ENCODE measurements at regions not wholly inside any gene's neighbourhood (a gene's known extent, or its start where the extent isn't known, plus 50 kb on each side); places are given as distances from the start of the nearest gene placed in this dataset.

DNA sequence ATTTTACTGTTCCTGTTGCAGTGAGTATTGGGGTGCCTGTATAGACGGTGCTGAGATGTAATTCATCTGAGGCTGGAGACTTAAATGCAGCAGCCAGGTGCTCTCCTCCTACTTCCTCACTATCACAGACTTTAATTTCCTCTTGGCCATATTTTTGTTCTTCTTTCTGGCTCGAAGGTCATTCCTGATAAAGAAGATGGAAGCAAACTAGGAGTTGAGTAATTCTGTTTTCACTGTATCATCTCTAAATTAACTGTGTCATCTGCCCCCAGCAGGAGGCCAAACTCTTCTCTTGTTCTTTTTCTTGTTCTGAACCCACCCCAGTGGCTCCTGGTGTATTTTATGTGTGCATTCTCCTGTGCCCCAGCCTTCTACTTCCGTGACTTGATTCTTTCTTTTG is 141.7 kb upstream of the ARHGAP5 start:
- H3K9me3 Mint-ChIP-seq = no peaks in the 10 kb centered on the region
- H3K4me1 Mint-ChIP-seq = peaks cover 11% of the 10 kb centered on the region
- no peaks in the 10 kb centered on the region for H3K27me3 Mint-ChIP-seq
- intact Hi-C loops (cut with micrococcal nuclease) = loop anchor here (5.0 kb wide), 1 partner anchor 267 kb away; the partner anchor contains the start of genes RNU6-7 and RNU6-8
- H3K4me3 Mint-ChIP-seq = no peak overlapping the region
- H3K27ac Mint-ChIP-seq = no peak overlapping the region
- DNase-seq = no peak
- no peaks in the 10 kb centered on the region for H3K36me3 Mint-ChIP-seq (ENCODE audit: low read depth)

- DNase-seq = no peak
- Mint-ChIP-seq H3K36me3 (ENCODE audit: low read depth) (no peaks in the 10 kb centered on the region), H3K4me1 (peaks cover 11% of the 10 kb centered on the region), H3K27me3 (no peaks in the 10 kb centered on the region), H3K4me3 (no peak overlapping the region), H3K9me3 (no peaks in the 10 kb centered on the region), H3K27ac (no peak overlapping the region)
- intact Hi-C loops (cut with micrococcal nuclease) = loop anchor here (2.0 to 5.0 kb wide), 2 partner anchors 141 to 266 kb away; partner anchors contain the start of genes ARHGAP5, RNU6-7 and RNU6-8
Measured at GRCh38 chr14:31936115-31936514, 141.0 kb upstream of the ARHGAP5 start.

DNA sequence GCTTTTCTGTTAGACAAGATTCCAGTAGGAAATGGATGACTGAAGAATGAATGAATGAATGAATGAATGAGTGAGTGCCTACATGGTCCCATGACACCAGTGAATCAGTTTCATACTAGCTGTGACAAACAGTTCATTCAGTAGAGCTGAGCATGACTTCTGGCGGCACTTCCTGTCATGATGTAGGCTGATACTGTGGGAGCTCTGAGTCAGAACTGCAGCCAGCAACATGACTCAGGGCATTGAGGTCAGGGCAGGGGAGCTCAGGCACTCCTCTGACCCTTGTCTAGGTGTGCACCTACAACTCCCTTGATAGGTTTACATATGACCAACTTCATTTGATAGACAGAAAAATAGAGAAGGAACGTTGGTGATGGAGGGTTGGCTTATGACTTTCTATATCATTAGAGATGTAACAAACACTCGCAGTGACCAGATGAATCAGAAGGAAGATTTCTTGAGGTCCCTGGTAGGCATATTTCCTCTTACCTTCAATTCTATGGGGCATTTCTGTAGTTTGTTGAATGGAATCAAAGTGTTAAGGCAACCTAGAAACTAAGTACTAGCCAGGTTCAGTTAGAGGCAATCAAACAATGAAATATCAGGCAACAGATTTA is 139.3 kb upstream of the ARHGAP5 start:
- Mint-ChIP-seq H3K27me3 (peaks cover 4% of the 10 kb centered on the region), H3K27ac (peak overlapping the region; percentile 76), H3K4me3 (no peak overlapping the region), H3K9me3 (no peaks in the 10 kb centered on the region), H3K36me3 (ENCODE audit: low read depth) (no peaks in the 10 kb centered on the region), H3K4me1 (peaks cover 11% of the 10 kb centered on the region)
- DNase-seq = peak; percentile 88
- intact Hi-C loops (cut with micrococcal nuclease) = loop anchor here (2.0 to 5.0 kb wide), 2 partner anchors 139 to 264 kb away; partner anchors contain the start of genes ARHGAP5, RNU6-7 and RNU6-8

DNA sequence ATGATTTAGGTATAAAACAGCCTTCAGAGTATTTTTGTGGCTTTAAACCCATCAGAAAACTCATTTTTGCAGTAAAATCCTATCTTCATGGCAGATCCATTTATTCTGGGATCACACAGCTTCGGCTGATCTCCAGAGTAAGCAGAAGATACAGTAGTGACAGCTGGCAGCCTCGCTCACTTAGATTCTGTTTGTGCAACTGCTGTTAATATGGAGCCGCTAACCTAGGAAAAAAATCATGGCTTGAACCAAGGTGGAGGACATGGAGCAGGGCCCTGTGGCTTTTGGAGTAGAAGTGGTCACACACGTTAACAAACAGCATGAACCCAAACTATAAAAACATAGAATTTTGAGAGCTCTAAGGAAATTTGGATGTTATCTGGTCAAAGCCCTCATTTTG is 137.2 kb upstream of the ARHGAP5 start:
- Mint-ChIP-seq H3K9me3 (no peaks in the 10 kb centered on the region), H3K4me3 (no peak overlapping the region), H3K27ac (no peak overlapping the region), H3K36me3 (ENCODE audit: low read depth) (no peaks in the 10 kb centered on the region), H3K4me1 (peaks cover 22% of the 10 kb centered on the region), H3K27me3 (peaks cover 5% of the 10 kb centered on the region)
- no peak for DNase-seq
- intact Hi-C loops (cut with micrococcal nuclease) = loop anchor here (5.0 to 10.0 kb wide), 2 partner anchors 262 to 375 kb away; partner anchors contain the start of genes NUBPL, RNU6-7 and RNU6-8

DNA sequence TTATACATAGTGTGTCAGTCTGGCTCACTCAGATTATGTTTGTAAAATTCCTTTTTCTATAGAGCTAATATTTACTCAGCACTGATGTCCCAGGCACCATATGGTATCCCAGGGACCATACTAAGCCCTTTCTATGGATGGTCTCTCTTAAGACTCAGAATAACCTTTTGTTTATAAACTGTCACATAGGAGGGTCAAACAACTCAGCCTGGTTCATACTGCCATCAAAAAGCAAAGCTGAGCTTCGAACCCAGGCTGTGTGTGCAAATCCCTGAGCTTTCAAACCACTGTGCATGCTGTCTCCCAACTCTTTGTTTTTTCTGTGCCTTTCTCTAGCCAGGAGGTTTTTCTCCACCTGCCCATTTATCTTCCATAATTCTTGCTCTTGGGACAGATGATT is 135.6 kb upstream of the ARHGAP5 start:
- DNase-seq = no peak
- intact Hi-C loops (cut with micrococcal nuclease) = loop anchor here (10.0 kb wide), 1 partner anchor 377 kb away; the partner anchor contains the start of gene NUBPL
- H3K27me3 Mint-ChIP-seq = peaks cover 5% of the 10 kb centered on the region
- H3K4me3 Mint-ChIP-seq = no peak overlapping the region
- peaks cover 24% of the 10 kb centered on the region for H3K4me1 Mint-ChIP-seq
- no peaks in the 10 kb centered on the region for H3K36me3 Mint-ChIP-seq (ENCODE audit: low read depth)
- no peaks in the 10 kb centered on the region for H3K9me3 Mint-ChIP-seq
- H3K27ac Mint-ChIP-seq = no peak overlapping the region

GRCh38 chr14:31942166-31942841 is 134.8 kb upstream of the ARHGAP5 start:
- Mint-ChIP-seq H3K4me3 (no peak overlapping the region), H3K9me3 (no peaks in the 10 kb centered on the region), H3K4me1 (peaks cover 24% of the 10 kb centered on the region), H3K27ac (no peak overlapping the region), H3K36me3 (ENCODE audit: low read depth) (no peaks in the 10 kb centered on the region), H3K27me3 (peaks cover 5% of the 10 kb centered on the region)
- DNase-seq = no peak
- intact Hi-C loops (cut with micrococcal nuclease) = loop anchor here (10.0 kb wide), 1 partner anchor 378 kb away; the partner anchor contains the start of gene NUBPL

GRCh38 chr14:31943217-31943799 is 133.8 kb upstream of the ARHGAP5 start:
- Mint-ChIP-seq H3K9me3 (no peaks in the 10 kb centered on the region), H3K4me3 (no peak overlapping the region), H3K27ac (no peak overlapping the region), H3K4me1 (peaks cover 19% of the 10 kb centered on the region), H3K27me3 (peaks cover 6% of the 10 kb centered on the region), H3K36me3 (ENCODE audit: low read depth) (no peaks in the 10 kb centered on the region)
- DNase-seq = no peak
- intact Hi-C loops (cut with micrococcal nuclease) = loop anchor here (10.0 kb wide), 1 partner anchor 379 kb away; the partner anchor contains the start of gene NUBPL

GRCh38 chr14:31943861-31944255 is 133.2 kb upstream of the ARHGAP5 start:
- Mint-ChIP-seq H3K4me3 (no peak overlapping the region), H3K27ac (no peak overlapping the region), H3K9me3 (no peaks in the 10 kb centered on the region), H3K36me3 (ENCODE audit: low read depth) (no peaks in the 10 kb centered on the region), H3K27me3 (peaks cover 6% of the 10 kb centered on the region), H3K4me1 (peaks cover 17% of the 10 kb centered on the region)
- DNase-seq = no peak
- intact Hi-C loops (cut with micrococcal nuclease) = loop anchor here (10.0 kb wide), 1 partner anchor 379 kb away; the partner anchor contains the start of gene NUBPL

DNA sequence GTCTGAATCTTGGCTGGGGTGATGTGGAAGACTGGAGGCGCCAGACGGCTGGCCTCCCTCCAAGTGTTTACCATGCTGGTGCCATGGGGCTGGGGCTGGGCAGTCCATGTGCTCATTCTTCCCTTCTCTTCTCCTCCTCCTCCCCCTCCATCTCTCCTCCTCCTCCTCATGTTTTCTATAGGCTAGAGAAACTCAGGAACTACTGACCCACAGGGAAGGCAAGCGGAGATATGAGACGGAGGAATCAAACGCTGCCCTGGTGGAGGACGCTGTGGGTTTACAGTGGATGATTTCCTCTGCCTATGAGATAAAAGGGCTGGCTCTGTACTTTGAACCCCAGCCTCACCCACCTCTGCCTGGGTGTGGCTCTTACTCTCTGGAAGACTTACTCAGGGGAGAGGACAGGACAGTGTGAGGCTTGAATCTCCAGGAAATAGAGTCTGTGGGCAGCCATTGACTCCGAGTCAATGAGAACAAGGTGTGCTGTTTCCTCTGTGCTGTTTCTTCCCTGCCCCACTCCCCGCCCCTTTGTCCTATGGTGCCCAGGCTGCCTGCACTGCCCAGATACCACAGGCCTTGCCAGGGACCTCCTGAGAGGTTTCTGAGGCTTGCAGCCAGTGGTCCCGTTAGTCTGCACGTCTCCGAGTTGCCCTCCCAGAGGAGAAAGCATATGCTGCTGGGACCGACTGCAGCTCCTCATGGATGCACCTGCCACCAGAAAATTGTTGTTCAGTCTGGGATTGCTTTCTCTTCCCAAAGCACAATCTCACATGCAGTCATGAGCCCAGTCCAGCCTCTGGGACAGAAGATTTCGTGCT is 132.6 kb upstream of the ARHGAP5 start:
- no peaks in the 10 kb centered on the region for H3K36me3 Mint-ChIP-seq (ENCODE audit: low read depth)
- peak; percentile 66 for DNase-seq
- H3K4me3 Mint-ChIP-seq = peak overlapping the region; percentile 36
- H3K9me3 Mint-ChIP-seq = no peaks in the 10 kb centered on the region
- H3K27me3 Mint-ChIP-seq = peaks cover 6% of the 10 kb centered on the region
- H3K4me1 Mint-ChIP-seq = peaks cover 17% of the 10 kb centered on the region
- no peak overlapping the region for H3K27ac Mint-ChIP-seq
- intact Hi-C loops (cut with micrococcal nuclease) = loop anchor here (10.0 kb wide), 1 partner anchor 380 kb away; the partner anchor contains the start of gene NUBPL

- peaks cover 17% of the 10 kb centered on the region for H3K4me1 Mint-ChIP-seq
- DNase-seq = peak; percentile 71
- H3K36me3 Mint-ChIP-seq (ENCODE audit: low read depth) = no peaks in the 10 kb centered on the region
- peaks cover 6% of the 10 kb centered on the region for H3K27me3 Mint-ChIP-seq
- H3K27ac Mint-ChIP-seq = no peak overlapping the region
- intact Hi-C loops (cut with micrococcal nuclease) = loop anchor here (10.0 kb wide), 1 partner anchor 380 kb away; the partner anchor contains the start of gene NUBPL
- H3K9me3 Mint-ChIP-seq = no peaks in the 10 kb centered on the region
- H3K4me3 Mint-ChIP-seq = peak overlapping the region; percentile 36
Measured at GRCh38 chr14:31945074-31945613, 132.0 kb upstream of the ARHGAP5 start.

DNA sequence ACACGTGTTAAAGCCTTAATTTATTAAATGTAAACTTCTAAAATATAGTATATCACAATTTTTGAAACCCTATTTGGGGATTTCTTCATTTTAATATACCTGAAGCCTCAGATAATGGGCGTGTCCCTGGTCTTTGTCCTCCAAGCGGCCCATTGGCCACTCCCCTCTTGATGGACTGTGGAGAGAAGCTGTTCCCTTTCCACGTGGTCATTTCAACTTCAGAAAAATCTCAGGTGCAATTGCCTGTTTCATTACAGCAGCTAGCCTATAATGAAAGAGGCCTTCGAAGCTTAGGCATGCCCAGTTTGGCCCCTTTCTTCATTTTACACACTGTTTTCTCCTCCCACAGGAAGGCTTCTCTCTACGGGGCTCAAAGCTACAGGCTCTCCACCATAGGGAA is 131.4 kb upstream of the ARHGAP5 start:
- Mint-ChIP-seq H3K4me3 (no peak overlapping the region), H3K9me3 (no peaks in the 10 kb centered on the region), H3K4me1 (peaks cover 17% of the 10 kb centered on the region), H3K27ac (no peak overlapping the region), H3K36me3 (ENCODE audit: low read depth) (no peaks in the 10 kb centered on the region), H3K27me3 (peaks cover 6% of the 10 kb centered on the region)
- DNase-seq = no peak
- intact Hi-C loops (cut with micrococcal nuclease) = loop anchor here (10.0 kb wide), 1 partner anchor 381 kb away; the partner anchor contains the start of gene NUBPL

DNA sequence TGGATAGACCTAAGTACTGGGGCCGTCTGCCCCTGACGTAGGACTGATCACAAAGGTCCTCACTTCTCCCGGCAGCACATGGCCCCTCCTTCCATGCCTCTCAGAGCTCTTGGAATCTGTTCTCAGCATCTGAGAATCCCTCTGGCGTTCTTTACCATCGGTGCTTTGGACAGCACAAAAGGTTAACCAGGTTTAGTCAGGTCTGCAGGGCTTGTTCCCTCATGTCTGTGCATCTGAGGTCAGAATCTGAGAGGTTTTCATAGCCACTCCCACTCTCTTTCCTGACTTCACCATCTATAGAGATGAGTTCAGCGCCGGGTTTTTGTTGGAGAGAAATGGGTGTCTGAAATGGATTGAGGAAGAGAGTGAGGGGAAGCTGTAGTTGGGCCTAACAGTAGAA is 130.0 kb upstream of the ARHGAP5 start:
- no peak for DNase-seq
- H3K9me3 Mint-ChIP-seq = no peaks in the 10 kb centered on the region
- intact Hi-C loops (cut with micrococcal nuclease) = loop anchor here (10.0 kb wide), 1 partner anchor 382 kb away; the partner anchor contains the start of gene NUBPL
- H3K36me3 Mint-ChIP-seq (ENCODE audit: low read depth) = no peaks in the 10 kb centered on the region
- H3K4me3 Mint-ChIP-seq = no peak overlapping the region
- peaks cover 5% of the 10 kb centered on the region for H3K27me3 Mint-ChIP-seq
- no peak overlapping the region for H3K27ac Mint-ChIP-seq
- peaks cover 17% of the 10 kb centered on the region for H3K4me1 Mint-ChIP-seq
